ENCODE measurements at regions not wholly inside any gene's neighbourhood (a gene's known extent, or its start where the extent isn't known, plus 50 kb on each side); places are given as distances from the start of the nearest gene placed in this dataset.
A peak's percentile ranks its signal among the peaks of the same experiment; 100 is the strongest.
"Not testable (repeated sequence)": the region's sequence is repeated elsewhere in the genome, so short reads cannot be mapped to it uniquely, and the experiment has no call there.

DNA sequence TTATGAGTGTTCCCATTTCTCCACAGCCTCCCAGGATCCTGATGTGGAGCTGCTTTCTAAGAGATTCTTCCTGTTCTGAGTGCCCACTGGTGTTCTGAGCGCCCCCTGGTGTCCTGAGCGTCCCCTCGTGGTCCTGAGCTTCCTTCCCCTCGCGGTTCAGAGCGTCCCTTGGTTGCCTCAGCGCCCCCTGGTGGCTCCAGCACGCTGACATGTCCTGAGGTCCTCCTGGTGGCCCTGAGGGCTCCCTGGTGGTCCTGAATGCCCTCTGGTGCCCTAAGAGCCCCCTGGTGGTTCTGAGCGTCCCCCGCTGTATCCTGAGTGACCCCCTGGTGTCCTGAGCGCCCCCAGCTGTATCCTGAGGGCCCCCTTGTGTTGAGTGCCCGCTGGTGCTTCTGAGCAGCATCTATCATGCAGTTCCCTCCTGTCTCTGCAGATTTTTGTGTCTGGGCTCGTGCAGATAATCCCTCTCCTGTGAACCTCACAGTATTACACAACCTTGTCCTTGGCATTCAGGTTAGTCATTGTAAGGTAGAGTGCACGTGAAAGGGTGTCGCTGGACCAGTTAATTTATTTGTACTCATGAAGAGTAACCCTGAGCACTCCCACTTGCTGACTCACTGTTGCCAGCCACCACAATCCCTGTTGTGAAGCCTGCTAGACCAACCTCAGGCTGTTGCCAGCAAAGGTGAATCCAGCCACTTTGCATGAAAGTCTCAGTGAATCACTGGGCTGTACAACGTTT, 1214.9 kb downstream of the TMEM121 start:
- TF ChIP-seq, protein P1, sequence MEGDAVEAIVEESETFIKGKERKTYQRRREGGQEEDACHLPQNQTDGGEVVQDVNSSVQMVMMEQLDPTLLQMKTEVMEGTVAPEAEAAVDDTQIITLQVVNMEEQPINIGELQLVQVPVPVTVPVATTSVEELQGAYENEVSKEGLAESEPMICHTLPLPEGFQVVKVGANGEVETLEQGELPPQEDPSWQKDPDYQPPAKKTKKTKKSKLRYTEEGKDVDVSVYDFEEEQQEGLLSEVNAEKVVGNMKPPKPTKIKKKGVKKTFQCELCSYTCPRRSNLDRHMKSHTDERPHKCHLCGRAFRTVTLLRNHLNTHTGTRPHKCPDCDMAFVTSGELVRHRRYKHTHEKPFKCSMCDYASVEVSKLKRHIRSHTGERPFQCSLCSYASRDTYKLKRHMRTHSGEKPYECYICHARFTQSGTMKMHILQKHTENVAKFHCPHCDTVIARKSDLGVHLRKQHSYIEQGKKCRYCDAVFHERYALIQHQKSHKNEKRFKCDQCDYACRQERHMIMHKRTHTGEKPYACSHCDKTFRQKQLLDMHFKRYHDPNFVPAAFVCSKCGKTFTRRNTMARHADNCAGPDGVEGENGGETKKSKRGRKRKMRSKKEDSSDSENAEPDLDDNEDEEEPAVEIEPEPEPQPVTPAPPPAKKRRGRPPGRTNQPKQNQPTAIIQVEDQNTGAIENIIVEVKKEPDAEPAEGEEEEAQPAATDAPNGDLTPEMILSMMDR (IDR thresholded peaks at IDR 0.05; ENCODE audit: low read depth, low read length, poor library complexity, severe bottlenecking) = peak; percentile 70
- TF ChIP-seq EZH2phosphoT487 (IDR thresholded peaks at IDR 0.05; ENCODE audit: borderline replicate concordance, low read length) = not testable (repeated sequence)

Data from DOHH2 (cell line).